ENCODE measurements at regions not wholly inside any gene's neighbourhood (a gene's known extent, or its start where the extent isn't known, plus 50 kb on each side); places are given as distances from the start of the nearest gene placed in this dataset.

GRCh38 chr4:14441561-14441960, 560.7 kb upstream of the CPEB2 start:
- DNase-seq (ENCODE audit: low spot score), result no peak
- no peak for TF ChIP-seq CTCF (IDR thresholded peaks at IDR 0.05; ENCODE audit: extremely low read depth, missing control alignments)

- no peak for TF ChIP-seq CTCF (IDR thresholded peaks at IDR 0.05; ENCODE audit: extremely low read depth, missing control alignments)
- DNase-seq (ENCODE audit: low spot score), result no peak
Observed at GRCh38 chr4:14445882-14446281, 556.4 kb upstream of the CPEB2 start.

GRCh38 chr4:14446311-14446710, 556.0 kb upstream of the CPEB2 start:
- no peak for TF ChIP-seq CTCF (IDR thresholded peaks at IDR 0.05; ENCODE audit: extremely low read depth, missing control alignments)
- DNase-seq (ENCODE audit: low spot score), result no peak

- no peak for TF ChIP-seq CTCF (IDR thresholded peaks at IDR 0.05; ENCODE audit: extremely low read depth, missing control alignments)
- DNase-seq (ENCODE audit: low spot score), result no peak
Observed at GRCh38 chr4:14446904-14447303, 555.4 kb upstream of the CPEB2 start.

- no peak for DNase-seq (ENCODE audit: low spot score)
- no peak for TF ChIP-seq CTCF (IDR thresholded peaks at IDR 0.05; ENCODE audit: extremely low read depth, missing control alignments)
Observed at GRCh38 chr4:14449308-14449707, 553.0 kb upstream of the CPEB2 start.

- no peak for TF ChIP-seq CTCF (IDR thresholded peaks at IDR 0.05; ENCODE audit: extremely low read depth, missing control alignments)
- no peak for DNase-seq (ENCODE audit: low spot score)
Observed at GRCh38 chr4:14452001-14452400, 550.3 kb upstream of the CPEB2 start.

GRCh38 chr4:14452764-14453163, 549.5 kb upstream of the CPEB2 start:
- DNase-seq (ENCODE audit: low spot score), result no peak
- no peak for TF ChIP-seq CTCF (IDR thresholded peaks at IDR 0.05; ENCODE audit: extremely low read depth, missing control alignments)

Data from GM20000 (cell line).